ENCODE measurements at regions not wholly inside any gene's neighbourhood (a gene's known extent, or its start where the extent isn't known, plus 50 kb on each side); places are given as distances from the start of the nearest gene placed in this dataset.

DNA sequence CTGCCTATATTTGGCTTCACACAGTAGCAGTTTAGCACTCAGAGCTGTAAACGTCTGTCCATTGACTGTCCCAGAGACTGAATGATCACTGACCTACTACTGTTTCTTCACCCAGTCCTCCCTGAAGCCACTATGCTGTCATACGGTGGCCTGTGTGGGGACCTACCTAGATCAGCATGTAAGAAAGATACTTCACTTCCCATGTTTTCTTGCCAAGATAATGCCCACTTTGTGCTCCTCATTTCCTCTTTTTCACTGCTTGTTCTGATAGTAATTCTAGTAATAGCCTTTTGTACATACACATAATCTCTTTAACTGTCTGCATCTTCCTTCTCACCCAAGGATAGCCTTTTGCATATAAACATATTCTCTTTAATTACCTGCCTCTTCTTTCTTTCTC, 109.9 kb upstream of the TIAM2 start:
- no peak for TF ChIP-seq ZFX (IDR thresholded peaks at IDR 0.05)
- TF ChIP-seq, protein P1, sequence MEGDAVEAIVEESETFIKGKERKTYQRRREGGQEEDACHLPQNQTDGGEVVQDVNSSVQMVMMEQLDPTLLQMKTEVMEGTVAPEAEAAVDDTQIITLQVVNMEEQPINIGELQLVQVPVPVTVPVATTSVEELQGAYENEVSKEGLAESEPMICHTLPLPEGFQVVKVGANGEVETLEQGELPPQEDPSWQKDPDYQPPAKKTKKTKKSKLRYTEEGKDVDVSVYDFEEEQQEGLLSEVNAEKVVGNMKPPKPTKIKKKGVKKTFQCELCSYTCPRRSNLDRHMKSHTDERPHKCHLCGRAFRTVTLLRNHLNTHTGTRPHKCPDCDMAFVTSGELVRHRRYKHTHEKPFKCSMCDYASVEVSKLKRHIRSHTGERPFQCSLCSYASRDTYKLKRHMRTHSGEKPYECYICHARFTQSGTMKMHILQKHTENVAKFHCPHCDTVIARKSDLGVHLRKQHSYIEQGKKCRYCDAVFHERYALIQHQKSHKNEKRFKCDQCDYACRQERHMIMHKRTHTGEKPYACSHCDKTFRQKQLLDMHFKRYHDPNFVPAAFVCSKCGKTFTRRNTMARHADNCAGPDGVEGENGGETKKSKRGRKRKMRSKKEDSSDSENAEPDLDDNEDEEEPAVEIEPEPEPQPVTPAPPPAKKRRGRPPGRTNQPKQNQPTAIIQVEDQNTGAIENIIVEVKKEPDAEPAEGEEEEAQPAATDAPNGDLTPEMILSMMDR (conservative IDR thresholded peaks at IDR 0.05) = no peak
- no peak overlapping the region for H3K27ac ChIP-seq

DNA sequence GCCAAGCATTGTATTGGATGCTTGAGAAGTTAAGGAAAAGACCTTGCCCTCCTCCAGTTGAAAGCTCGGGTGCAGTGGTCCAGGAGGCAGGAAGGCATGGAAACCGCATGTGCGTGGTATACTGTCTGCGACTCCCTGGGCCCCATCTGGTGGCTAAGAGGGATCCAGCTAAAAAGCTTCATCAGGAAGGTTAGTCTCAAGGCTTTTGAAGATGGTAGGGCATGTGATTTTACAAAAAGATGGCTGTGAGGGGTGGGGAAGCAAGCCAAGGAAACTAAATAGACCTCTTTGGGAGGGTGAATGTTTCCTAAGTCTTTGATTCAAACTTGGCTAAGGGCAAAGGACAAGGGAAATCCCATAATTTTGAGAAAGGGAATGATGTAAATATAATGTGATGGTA, 109.1 kb upstream of the TIAM2 start:
- TF ChIP-seq, protein P1 (conservative IDR thresholded peaks at IDR 0.05) = no peak
- no peak overlapping the region for H3K27ac ChIP-seq

DNA sequence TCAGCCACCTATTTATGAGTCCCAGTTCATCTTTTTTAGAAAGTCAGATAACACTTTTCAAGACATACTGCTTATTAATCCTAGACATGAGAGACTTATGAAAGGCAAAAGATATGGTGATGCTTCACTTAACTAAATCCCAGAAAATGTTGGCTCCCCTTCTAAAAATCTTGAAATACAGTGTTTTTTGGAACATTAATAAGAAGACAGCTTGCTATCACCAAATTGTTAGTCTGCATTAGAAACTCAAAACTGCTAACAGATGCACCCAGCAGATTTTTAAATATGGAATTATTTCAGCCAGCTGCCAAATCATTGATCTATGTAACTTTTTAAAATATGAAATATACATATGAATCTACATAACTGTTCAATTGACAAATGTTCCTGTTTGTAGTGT, 108.6 kb upstream of the TIAM2 start:
- H3K27ac ChIP-seq = no peak overlapping the region
- TF ChIP-seq, protein P1 (conservative IDR thresholded peaks at IDR 0.05) = no peak
- TF ChIP-seq ZFX (IDR thresholded peaks at IDR 0.05) = no peak

DNA sequence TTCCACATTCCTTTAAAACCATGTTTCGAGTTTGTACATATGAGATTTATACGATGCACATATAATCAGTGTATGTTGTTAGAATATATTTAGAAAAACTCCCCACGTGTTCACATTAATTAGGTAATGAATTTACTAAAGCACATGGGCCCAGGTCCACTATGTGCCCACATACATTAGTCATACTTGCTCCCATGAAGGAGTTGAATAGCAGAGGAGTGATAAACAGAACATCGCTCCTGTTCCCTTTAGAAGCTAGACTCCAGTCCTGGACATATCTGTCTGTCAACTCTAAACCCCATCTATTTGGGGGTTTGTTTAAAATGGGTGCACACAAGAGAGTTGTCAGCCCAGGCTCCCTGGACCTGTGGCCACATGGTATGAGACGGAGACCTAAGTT, 108.1 kb upstream of the TIAM2 start:
- no peak overlapping the region for H3K27ac ChIP-seq
- TF ChIP-seq, protein P1 (conservative IDR thresholded peaks at IDR 0.05) = no peak
- TF ChIP-seq ZFX (IDR thresholded peaks at IDR 0.05) = no peak

DNA sequence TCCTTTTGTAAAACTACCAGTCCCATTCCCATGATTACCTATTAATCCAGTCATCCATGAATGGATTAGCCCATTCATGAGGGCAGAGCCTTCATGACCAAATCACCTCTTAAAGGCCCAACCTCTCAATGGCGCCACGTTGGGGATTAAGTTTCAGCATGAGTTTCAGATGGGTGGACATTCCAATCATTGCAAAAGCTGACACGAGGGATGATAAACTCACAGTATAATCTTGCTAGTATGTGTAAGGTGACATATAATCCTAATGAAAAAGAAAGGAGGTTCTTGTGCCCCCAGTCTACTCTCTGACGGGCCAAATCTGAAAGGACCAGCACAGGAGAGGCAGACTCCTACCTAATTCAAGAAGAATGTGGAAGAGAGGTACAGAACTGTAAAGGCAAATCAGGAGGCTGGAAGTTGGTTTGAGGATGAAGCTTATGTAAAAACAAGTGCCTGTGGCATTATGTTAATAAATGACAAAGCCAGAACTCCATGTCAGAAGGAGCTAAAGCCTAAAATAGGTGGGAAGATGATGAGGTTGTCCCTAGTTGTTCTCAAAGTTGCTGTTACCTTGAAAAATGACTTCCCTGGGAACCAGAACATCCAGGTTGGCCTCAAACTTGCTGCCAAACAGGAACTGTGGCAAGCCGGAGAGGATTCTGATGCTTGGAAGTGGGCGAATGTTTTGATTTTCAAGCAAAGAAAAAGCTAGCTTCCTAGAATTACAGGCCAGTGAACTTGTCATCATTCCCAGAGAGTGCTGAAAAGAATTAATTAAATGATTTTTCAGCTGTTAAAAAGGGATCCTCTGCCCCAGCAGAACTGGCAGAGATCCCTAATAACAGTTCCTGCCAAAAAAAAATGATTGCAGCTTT, 106.5 kb upstream of the TIAM2 start:
- no peak overlapping the region for H3K27ac ChIP-seq
- TF ChIP-seq, protein P1 (conservative IDR thresholded peaks at IDR 0.05) = no peak

DNA sequence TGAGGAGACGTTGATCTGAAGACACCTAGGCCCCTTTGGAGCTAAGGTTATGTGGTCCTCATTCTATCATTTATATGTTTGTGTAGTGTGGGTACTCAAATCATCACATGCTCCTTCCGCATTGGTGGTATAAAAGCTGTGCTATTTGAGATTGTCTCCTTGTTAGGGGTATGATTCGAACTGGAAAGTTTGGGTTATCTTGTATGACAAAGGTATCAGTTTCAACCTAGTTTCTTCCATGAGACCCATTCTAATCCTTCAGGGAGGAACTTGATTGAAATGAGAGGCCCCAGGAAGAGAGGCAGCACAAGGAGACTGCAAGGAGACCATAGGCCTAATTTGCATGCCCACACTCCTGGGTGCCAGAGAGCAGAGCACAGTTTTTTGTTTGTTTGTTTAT, 104.2 kb upstream of the TIAM2 start:
- H3K27ac ChIP-seq = no peak overlapping the region
- TF ChIP-seq ZFX (IDR thresholded peaks at IDR 0.05) = no peak
- TF ChIP-seq, protein P1 (conservative IDR thresholded peaks at IDR 0.05) = no peak

DNA sequence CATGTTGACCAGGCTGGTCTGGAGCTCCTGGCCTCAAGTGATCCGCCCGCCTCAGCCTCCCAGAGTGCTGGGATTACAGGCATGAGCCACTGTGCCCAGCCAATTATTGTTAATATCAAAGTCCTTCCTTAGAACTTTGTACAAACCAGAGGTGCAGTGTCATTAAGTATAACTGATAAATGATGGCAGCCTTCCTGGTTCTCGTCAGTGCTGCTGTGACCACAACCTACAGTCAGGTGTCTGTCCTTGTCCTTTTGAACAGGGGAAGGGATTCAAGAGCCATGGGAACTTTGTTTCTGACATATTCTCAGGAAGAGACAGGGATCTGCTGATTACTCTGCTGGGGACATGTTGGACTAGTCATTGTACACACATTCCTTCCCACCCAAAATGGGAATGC, 103.2 kb upstream of the TIAM2 start:
- no peak overlapping the region for H3K27ac ChIP-seq

More for the DNA sequence above, 103.2 kb upstream of the TIAM2 start:
- TF ChIP-seq ZFX (IDR thresholded peaks at IDR 0.05) = no peak
- TF ChIP-seq, protein P1 (conservative IDR thresholded peaks at IDR 0.05) = no peak

Data from C4-2B (cell line).